ENCODE measurements at regions not wholly inside any gene's neighbourhood (a gene's known extent, or its start where the extent isn't known, plus 50 kb on each side); places are given as distances from the start of the nearest gene placed in this dataset.

- Mint-ChIP-seq H3K36me3 (no peaks in the 10 kb centered on the region), H3K4me1 (peaks cover 35% of the 10 kb centered on the region), H3K4me3 (no peak overlapping the region)
Measured at GRCh38 chr1:83100133-83100532, 898.8 kb downstream of the TTLL7 start.

GRCh38 chr1:83098791-83099190 is 900.1 kb downstream of the TTLL7 start:
- no peaks in the 10 kb centered on the region for H3K36me3 Mint-ChIP-seq
- H3K27ac Mint-ChIP-seq, result no peak overlapping the region
- H3K4me1 Mint-ChIP-seq, result peaks cover 48% of the 10 kb centered on the region
- peaks cover 14% of the 10 kb centered on the region for H3K9me3 Mint-ChIP-seq
- no peak for TF ChIP-seq CTCF (IDR thresholded peaks at IDR 0.05; ENCODE audit: unreplicated experiment)
- H3K27me3 Mint-ChIP-seq (ENCODE audit: low read depth), result no peaks in the 10 kb centered on the region
- no peak overlapping the region for H3K4me3 Mint-ChIP-seq
- no peak for DNase-seq (ENCODE audit: low spot score in 2 of 2, unreplicated experiment in 2 of 2)

More at GRCh38 chr1:83100133-83100532, 898.8 kb downstream of the TTLL7 start:
- no peak for TF ChIP-seq CTCF (IDR thresholded peaks at IDR 0.05; ENCODE audit: unreplicated experiment)
- H3K9me3 Mint-ChIP-seq, result peaks cover 13% of the 10 kb centered on the region
- no peaks in the 10 kb centered on the region for H3K27me3 Mint-ChIP-seq (ENCODE audit: low read depth)
- no peak for DNase-seq (ENCODE audit: low spot score in 2 of 2, unreplicated experiment in 2 of 2)
- no peak overlapping the region for H3K27ac Mint-ChIP-seq

GRCh38 chr1:83098131-83098530 is 900.8 kb downstream of the TTLL7 start:
- H3K27ac Mint-ChIP-seq, result no peak overlapping the region
- no peak for DNase-seq (ENCODE audit: low spot score in 2 of 2, unreplicated experiment in 2 of 2)
- H3K36me3 Mint-ChIP-seq, result no peaks in the 10 kb centered on the region
- H3K27me3 Mint-ChIP-seq (ENCODE audit: low read depth), result no peaks in the 10 kb centered on the region
- no peak for TF ChIP-seq CTCF (IDR thresholded peaks at IDR 0.05; ENCODE audit: unreplicated experiment)
- no peak overlapping the region for H3K4me3 Mint-ChIP-seq
- peaks cover 14% of the 10 kb centered on the region for H3K9me3 Mint-ChIP-seq
- peaks cover 43% of the 10 kb centered on the region for H3K4me1 Mint-ChIP-seq

GRCh38 chr1:83097715-83098114 is 901.2 kb downstream of the TTLL7 start:
- Mint-ChIP-seq H3K27ac (no peak overlapping the region), H3K36me3 (no peaks in the 10 kb centered on the region), H3K4me3 (no peak overlapping the region), H3K9me3 (peaks cover 14% of the 10 kb centered on the region), H3K27me3 (ENCODE audit: low read depth) (no peaks in the 10 kb centered on the region), H3K4me1 (peaks cover 39% of the 10 kb centered on the region)
- DNase-seq (ENCODE audit: low spot score in 2 of 2, unreplicated experiment in 2 of 2), result no peak
- no peak for TF ChIP-seq CTCF (IDR thresholded peaks at IDR 0.05; ENCODE audit: unreplicated experiment)

- no peak overlapping the region for H3K27ac Mint-ChIP-seq
- no peak for TF ChIP-seq CTCF (IDR thresholded peaks at IDR 0.05; ENCODE audit: unreplicated experiment)
- DNase-seq (ENCODE audit: low spot score in 2 of 2, unreplicated experiment in 2 of 2), result no peak
- peaks cover 19% of the 10 kb centered on the region for H3K4me1 Mint-ChIP-seq
- no peak overlapping the region for H3K4me3 Mint-ChIP-seq
- H3K36me3 Mint-ChIP-seq, result no peaks in the 10 kb centered on the region
- peaks cover 14% of the 10 kb centered on the region for H3K9me3 Mint-ChIP-seq
- H3K27me3 Mint-ChIP-seq (ENCODE audit: low read depth), result no peaks in the 10 kb centered on the region
Measured at GRCh38 chr1:83095570-83095969, 903.4 kb downstream of the TTLL7 start.

- no peak for TF ChIP-seq CTCF (IDR thresholded peaks at IDR 0.05; ENCODE audit: unreplicated experiment)
- H3K36me3 Mint-ChIP-seq, result no peaks in the 10 kb centered on the region
- peaks cover 13% of the 10 kb centered on the region for H3K4me1 Mint-ChIP-seq
- DNase-seq (ENCODE audit: low spot score in 2 of 2, unreplicated experiment in 2 of 2), result no peak
- no peaks in the 10 kb centered on the region for H3K27me3 Mint-ChIP-seq (ENCODE audit: low read depth)
- peaks cover 1% of the 10 kb centered on the region for H3K9me3 Mint-ChIP-seq
- no peak overlapping the region for H3K4me3 Mint-ChIP-seq
- no peak overlapping the region for H3K27ac Mint-ChIP-seq
Measured at GRCh38 chr1:83090195-83090594, 908.7 kb downstream of the TTLL7 start.
